ENCODE measurements at regions not wholly inside any gene's neighbourhood (a gene's known extent, or its start where the extent isn't known, plus 50 kb on each side); places are given as distances from the start of the nearest gene placed in this dataset.

- peak; percentile 84 to 96 for DNase-seq
- no TSS peak for BruUV-seq (replicated peaks)
- H3K9me2 ChIP-seq (ENCODE audit: insufficient read depth), result no peaks in the 10 kb centered on the region
- no peaks in the 10 kb centered on the region for H3K79me2 ChIP-seq (ENCODE audit: low read depth)
- no peaks in the 10 kb centered on the region for H3K9me3 ChIP-seq (ENCODE audit: insufficient read depth, low read depth)
- no peaks in the 10 kb centered on the region for H3K36me3 ChIP-seq (ENCODE audit: low read depth)
- CTCF ChIA-PET, result interaction anchor here (1.2 to 1.6 kb wide), 2 partner anchors 102 to 225 kb away, joined by 3 to 4 read pairs; partner anchors contain the start of gene SNX18
- no peaks in the 10 kb centered on the region for H3K27me3 ChIP-seq (ENCODE audit: insufficient read depth, low read depth)
- H2AFZ ChIP-seq, result no peak overlapping the region
- POLR2A ChIA-PET (ENCODE audit: unreplicated experiment), result no interaction called here
- H3F3A ChIP-seq (ENCODE audit: insufficient read depth, low read depth), result peaks cover 36% of the 10 kb centered on the region
- peak overlapping the region; percentile 88 for H3K27ac ChIP-seq
- no peak overlapping the region for H3K4me3 ChIP-seq
- TF ChIP-seq CTCF (conservative IDR thresholded peaks at IDR 0.05) (peak; percentile 34; the same call in 1 of the 2 replicates), EZH2 (IDR thresholded peaks at IDR 0.05; ENCODE audit: low read depth) (no peak)
- H3K4me1 ChIP-seq (replicated peaks; ENCODE audit: insufficient read depth), result peaks cover 61% of the 10 kb centered on the region
- H4K20me1 ChIP-seq (ENCODE audit: insufficient read depth), result no peaks in the 10 kb centered on the region
- intact Hi-C loops (cut with micrococcal nuclease; ENCODE audit: unreplicated experiment), result loop anchor here (1.0 to 10.0 kb wide), 4 partner anchors 41 to 225 kb away; partner anchors contain the start of gene SNX18
- peak overlapping the region; percentile 69 for H3K4me2 ChIP-seq
Measured at GRCh38 chr5:54742417-54742891, 224.9 kb downstream of the SNX18 start.

- Histone ChIP-seq H3K4me2 (peak overlapping the region; percentile 69), H3K4me1 (replicated peaks; ENCODE audit: insufficient read depth) (peaks cover 61% of the 10 kb centered on the region), H4K20me1 (ENCODE audit: insufficient read depth) (no peaks in the 10 kb centered on the region), H3F3A (ENCODE audit: insufficient read depth, low read depth) (peaks cover 36% of the 10 kb centered on the region), H3K27me3 (ENCODE audit: insufficient read depth, low read depth) (no peaks in the 10 kb centered on the region), H3K4me3 (no peak overlapping the region), H3K9me3 (ENCODE audit: insufficient read depth, low read depth) (no peaks in the 10 kb centered on the region), H3K9me2 (ENCODE audit: insufficient read depth) (no peaks in the 10 kb centered on the region), H3K36me3 (ENCODE audit: low read depth) (no peaks in the 10 kb centered on the region), H2AFZ (no peak overlapping the region), H3K79me2 (ENCODE audit: low read depth) (no peaks in the 10 kb centered on the region), H3K27ac (peak overlapping the region; percentile 88)
- intact Hi-C loops (cut with micrococcal nuclease; ENCODE audit: unreplicated experiment), result loop anchor here (1.0 to 10.0 kb wide), 4 partner anchors 40 to 224 kb away; partner anchors contain the start of gene SNX18
- TF ChIP-seq EZH2 (IDR thresholded peaks at IDR 0.05; ENCODE audit: low read depth), result no peak
- TF ChIP-seq CTCF (conservative IDR thresholded peaks at IDR 0.05), result no peak
- ChIA-PET POLR2A (ENCODE audit: unreplicated experiment) (interaction anchor here (0.6 kb wide), 1 partner anchor 8 kb away, joined by 5 read pairs; no protein-coding TSS in a partner anchor), CTCF (interaction anchor here (1.2 to 1.6 kb wide), 2 partner anchors 103 to 225 kb away, joined by 3 to 4 read pairs; partner anchors contain the start of gene SNX18)
- TSS peak; percentile 80 for BruUV-seq (replicated peaks)
- no peak for DNase-seq
Measured at GRCh38 chr5:54741711-54742110, 224.2 kb downstream of the SNX18 start.

GRCh38 chr5:54740141-54740540 is 222.6 kb downstream of the SNX18 start:
- no peak overlapping the region for H3K4me2 ChIP-seq
- H3K4me3 ChIP-seq, result no peak overlapping the region
- H3K27ac ChIP-seq, result no peak overlapping the region
- ChIA-PET POLR2A (ENCODE audit: unreplicated experiment) (no interaction called here), CTCF (no interaction called here)
- no peaks in the 10 kb centered on the region for H3K79me2 ChIP-seq (ENCODE audit: low read depth)
- TF ChIP-seq CTCF (conservative IDR thresholded peaks at IDR 0.05) (no peak), EZH2 (IDR thresholded peaks at IDR 0.05; ENCODE audit: low read depth) (no peak)
- H3K27me3 ChIP-seq (ENCODE audit: insufficient read depth, low read depth), result no peaks in the 10 kb centered on the region
- no TSS peak for BruUV-seq (replicated peaks)
- H2AFZ ChIP-seq, result no peak overlapping the region
- H3K36me3 ChIP-seq (ENCODE audit: low read depth), result no peaks in the 10 kb centered on the region
- no peaks in the 10 kb centered on the region for H3K9me2 ChIP-seq (ENCODE audit: insufficient read depth)
- H3K4me1 ChIP-seq (replicated peaks; ENCODE audit: insufficient read depth), result peaks cover 51% of the 10 kb centered on the region
- intact Hi-C loops (cut with micrococcal nuclease; ENCODE audit: unreplicated experiment), result loop anchor here (5.0 to 10.0 kb wide), 2 partner anchors 85 to 107 kb away; no protein-coding TSS in a partner anchor
- peaks cover 34% of the 10 kb centered on the region for H3F3A ChIP-seq (ENCODE audit: insufficient read depth, low read depth)
- no peaks in the 10 kb centered on the region for H3K9me3 ChIP-seq (ENCODE audit: insufficient read depth, low read depth)
- no peak for DNase-seq
- no peaks in the 10 kb centered on the region for H4K20me1 ChIP-seq (ENCODE audit: insufficient read depth)

Data from PC-9 (cell line).